Nephron (organoid): ENCODE measurements at regions not wholly inside any gene's neighbourhood (a gene's known extent, or its start where the extent isn't known, plus 50 kb on each side); places are given as distances from the start of the nearest gene placed in this dataset.
A peak's percentile ranks its signal among the peaks of the same experiment; 100 is the strongest.

Experiments
- H3K27ac Mint-ChIP-seq, 3 experiments: 2 replicates each; pipeline ENCODE4 v1.8.0; 2020; ENCODE audit warnings: mixed read lengths in 3 of 3, mild to moderate bottlenecking in 2 of 3, moderate library complexity in 1 of 3
- H3K27me3 Mint-ChIP-seq: 2 replicates; pipeline ENCODE4 v1.8.0; 2021; ENCODE audit warnings: low read depth, mild to moderate bottlenecking, moderate library complexity, mixed read lengths
- H3K36me3 Mint-ChIP-seq: 2 replicates; pipeline ENCODE4 v1.8.0; 2020; ENCODE audit warnings: low read depth, mixed read lengths
- H3K4me1 Mint-ChIP-seq: 2 replicates; pipeline ENCODE4 v1.8.0; 2020; ENCODE audit warnings: mixed read lengths
- H3K4me3 Mint-ChIP-seq, 3 experiments: 2 replicates each; pipeline ENCODE4 v1.8.0; 2020; ENCODE audit warnings: mild to moderate bottlenecking in 3 of 3, mixed read lengths in 3 of 3, moderate library complexity in 2 of 3
- H3K9me3 Mint-ChIP-seq: 2 replicates; pipeline ENCODE4 v1.8.0; 2020; ENCODE audit warnings: mixed read lengths
- TF ChIP-seq, protein P1 (sequence below), 3 experiments: fragments of 200-600 bp; sonication (generic); IDR thresholded peaks; one replicate each; pipeline ENCODE4 v1.5.0; 2021; ENCODE audit warnings: antibody characterized with exemption in 3 of 3; ENCODE audit not compliant: unreplicated experiment in 3 of 3

DNA sequence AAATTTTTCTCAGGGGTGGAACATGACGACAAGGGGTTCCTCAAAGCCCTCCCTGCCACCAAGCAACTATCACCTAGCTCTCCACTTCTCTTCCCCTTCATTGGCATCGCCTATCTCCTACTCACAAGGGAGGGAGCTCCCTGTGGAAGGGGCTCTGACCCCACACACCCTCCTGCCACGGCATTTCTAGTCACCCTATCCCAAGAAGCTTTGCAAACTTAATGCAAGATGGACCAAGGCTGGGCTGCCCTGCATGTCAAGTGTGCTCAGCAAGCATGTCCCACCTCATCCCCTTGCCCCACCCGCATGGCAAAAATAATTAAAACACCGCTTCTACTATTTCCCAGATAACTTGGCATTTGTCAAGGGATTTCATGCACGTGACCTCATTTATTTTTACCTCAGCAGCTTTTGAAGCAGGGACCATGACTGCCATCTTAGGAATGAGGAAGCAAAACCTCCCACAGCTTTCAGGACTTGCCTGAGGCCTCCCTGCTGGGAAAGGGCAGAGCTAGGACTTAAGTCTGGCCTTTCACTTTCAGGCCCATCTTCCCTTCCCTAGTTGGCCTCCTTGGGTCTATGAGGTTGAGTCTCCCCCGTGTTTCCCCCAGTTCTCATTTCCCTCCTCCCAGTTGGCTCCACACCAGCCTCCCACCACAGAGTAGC lies 161.3 kb downstream of the TSEN15 start:
- Mint-ChIP-seq H3K27ac (peak overlapping the region; percentile 89 to 92 (median 91)), H3K27me3 (peaks cover 10% of the 10 kb centered on the region), H3K4me1 (peaks cover 26% of the 10 kb centered on the region), H3K4me3 (no peak overlapping the region), H3K36me3 (no peaks in the 10 kb centered on the region), H3K9me3 (no peaks in the 10 kb centered on the region)
- TF ChIP-seq, protein P1, sequence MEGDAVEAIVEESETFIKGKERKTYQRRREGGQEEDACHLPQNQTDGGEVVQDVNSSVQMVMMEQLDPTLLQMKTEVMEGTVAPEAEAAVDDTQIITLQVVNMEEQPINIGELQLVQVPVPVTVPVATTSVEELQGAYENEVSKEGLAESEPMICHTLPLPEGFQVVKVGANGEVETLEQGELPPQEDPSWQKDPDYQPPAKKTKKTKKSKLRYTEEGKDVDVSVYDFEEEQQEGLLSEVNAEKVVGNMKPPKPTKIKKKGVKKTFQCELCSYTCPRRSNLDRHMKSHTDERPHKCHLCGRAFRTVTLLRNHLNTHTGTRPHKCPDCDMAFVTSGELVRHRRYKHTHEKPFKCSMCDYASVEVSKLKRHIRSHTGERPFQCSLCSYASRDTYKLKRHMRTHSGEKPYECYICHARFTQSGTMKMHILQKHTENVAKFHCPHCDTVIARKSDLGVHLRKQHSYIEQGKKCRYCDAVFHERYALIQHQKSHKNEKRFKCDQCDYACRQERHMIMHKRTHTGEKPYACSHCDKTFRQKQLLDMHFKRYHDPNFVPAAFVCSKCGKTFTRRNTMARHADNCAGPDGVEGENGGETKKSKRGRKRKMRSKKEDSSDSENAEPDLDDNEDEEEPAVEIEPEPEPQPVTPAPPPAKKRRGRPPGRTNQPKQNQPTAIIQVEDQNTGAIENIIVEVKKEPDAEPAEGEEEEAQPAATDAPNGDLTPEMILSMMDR (IDR thresholded peaks at IDR 0.05; ENCODE audit: unreplicated experiment in 3 of 3) = no peak

DNA sequence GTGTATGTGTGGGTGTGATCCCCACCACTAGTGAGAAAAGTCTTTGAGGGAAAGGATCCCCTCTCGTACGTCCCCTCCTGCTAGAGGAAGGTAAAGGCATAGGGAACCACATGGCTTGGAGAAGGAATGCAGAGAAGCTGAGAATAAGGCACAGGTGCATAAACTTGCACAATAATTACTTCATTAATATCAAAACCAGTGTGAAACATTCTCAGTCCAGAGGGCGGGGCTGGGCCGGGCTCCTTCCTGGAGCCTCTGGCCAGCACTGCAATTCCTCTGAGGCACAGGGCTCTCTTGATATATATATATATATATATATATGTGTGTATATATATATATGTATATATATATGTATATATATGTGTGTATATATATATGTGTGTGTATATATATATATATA lies 162.6 kb downstream of the TSEN15 start:
- H3K4me3 Mint-ChIP-seq = no peak overlapping the region
- TF ChIP-seq, protein P1 (IDR thresholded peaks at IDR 0.05; ENCODE audit: unreplicated experiment in 3 of 3) = no peak
- peaks cover 26% of the 10 kb centered on the region for H3K4me1 Mint-ChIP-seq
- H3K9me3 Mint-ChIP-seq = no peaks in the 10 kb centered on the region
- no peaks in the 10 kb centered on the region for H3K36me3 Mint-ChIP-seq
- H3K27ac Mint-ChIP-seq = peak overlapping the region in 2 of 3 experiments; percentile 80 to 91
- peaks cover 10% of the 10 kb centered on the region for H3K27me3 Mint-ChIP-seq

DNA sequence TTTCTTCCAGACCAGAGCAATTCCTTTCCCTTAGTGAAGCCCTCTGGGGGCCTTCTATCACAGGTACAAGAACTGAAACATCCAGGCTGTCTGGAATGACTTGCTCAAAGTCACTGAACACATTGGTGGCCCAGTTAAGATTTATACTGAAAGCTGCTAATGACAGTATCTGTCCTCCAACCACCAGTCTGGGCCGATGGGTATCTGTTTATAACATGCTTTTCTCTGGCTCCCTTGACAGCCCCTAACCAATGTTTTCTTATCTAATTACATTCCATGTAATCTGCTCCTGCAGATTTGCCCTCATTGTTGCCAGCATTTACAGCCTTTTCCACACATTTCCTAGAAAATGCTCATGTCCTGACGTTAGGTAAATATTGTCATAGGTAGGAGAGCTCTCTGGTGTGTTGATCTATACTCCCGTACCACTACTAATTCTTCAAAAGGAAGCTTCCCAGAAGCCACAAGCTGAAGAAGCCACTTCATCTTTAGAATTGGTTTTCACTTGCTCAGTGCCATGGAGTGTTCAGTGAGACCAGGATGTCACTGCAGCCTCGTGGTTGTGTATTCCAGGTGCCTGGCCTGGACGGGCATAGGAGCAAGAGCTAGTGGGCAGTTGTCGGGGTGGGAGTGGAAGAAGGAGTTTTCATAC lies 163.9 kb downstream of the TSEN15 start:
- Mint-ChIP-seq H3K36me3 (no peaks in the 10 kb centered on the region), H3K4me1 (peaks cover 20% of the 10 kb centered on the region), H3K27ac (peak overlapping the region in 2 of 3 experiments; percentile 53 to 66), H3K9me3 (no peaks in the 10 kb centered on the region), H3K4me3 (no peak overlapping the region), H3K27me3 (peaks cover 10% of the 10 kb centered on the region)
- TF ChIP-seq, protein P1 (IDR thresholded peaks at IDR 0.05; ENCODE audit: unreplicated experiment in 3 of 3) = no peak

DNA sequence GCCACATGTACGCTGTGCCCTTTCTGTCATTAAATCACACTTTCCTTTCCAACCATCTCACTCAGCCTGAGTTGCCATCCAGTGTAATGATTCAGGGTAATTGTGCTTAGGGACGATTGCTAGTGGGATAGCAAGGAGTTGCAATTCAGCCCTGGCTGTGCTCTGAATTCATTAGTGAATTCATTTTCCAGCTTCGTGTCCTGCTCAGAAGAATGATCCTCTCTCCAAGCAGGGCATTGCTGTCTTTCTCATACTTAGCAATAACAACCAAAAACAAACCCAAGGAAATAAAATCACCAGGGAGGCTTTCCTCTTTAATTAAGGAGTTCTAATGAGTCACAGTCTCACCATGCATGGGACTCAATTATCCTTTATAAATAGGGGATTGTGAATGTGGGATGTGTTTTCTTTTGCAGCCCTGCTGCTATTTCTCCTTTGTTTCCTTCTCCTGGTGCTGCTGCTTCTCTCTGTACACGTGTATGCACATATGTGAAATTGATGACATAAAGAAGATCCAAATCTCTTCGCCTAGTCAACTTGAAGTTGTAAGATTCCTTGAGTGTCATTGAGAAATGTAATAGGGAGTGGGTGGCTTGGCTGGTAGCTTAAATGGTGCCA lies 167.0 kb downstream of the TSEN15 start:
- Mint-ChIP-seq H3K4me1 (peaks cover 4% of the 10 kb centered on the region), H3K36me3 (no peaks in the 10 kb centered on the region), H3K9me3 (peaks cover 3% of the 10 kb centered on the region), H3K27ac (peak overlapping the region in 2 of 3 experiments; percentile 29 to 54), H3K27me3 (peaks cover 13% of the 10 kb centered on the region), H3K4me3 (no peak overlapping the region)
- TF ChIP-seq, protein P1 (IDR thresholded peaks at IDR 0.05; ENCODE audit: unreplicated experiment in 3 of 3) = no peak

DNA sequence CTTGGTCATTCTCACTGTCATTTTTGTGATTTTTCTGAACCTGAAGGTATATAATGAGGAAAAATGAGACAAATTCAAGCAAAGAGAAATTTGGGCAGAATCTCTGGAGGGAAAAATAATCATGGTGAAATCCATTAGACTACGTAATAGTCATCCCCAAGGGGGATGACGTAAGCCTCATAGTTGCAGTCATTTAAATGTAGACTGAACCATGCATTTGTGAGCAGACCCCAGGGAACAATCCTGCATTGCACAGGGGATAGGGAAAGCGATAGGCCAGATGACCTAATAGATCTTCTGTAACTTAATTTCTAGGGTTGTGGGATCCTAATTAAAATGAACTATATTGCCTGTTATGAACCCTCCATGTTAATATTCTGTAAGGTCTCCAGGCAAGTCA lies 167.4 kb upstream of the C1orf21 start:
- H3K27me3 Mint-ChIP-seq = peaks cover 18% of the 10 kb centered on the region

More for the DNA sequence above, 167.4 kb upstream of the C1orf21 start:
- TF ChIP-seq, protein P1 (IDR thresholded peaks at IDR 0.05; ENCODE audit: unreplicated experiment in 3 of 3) = no peak
- H3K4me1 Mint-ChIP-seq = peaks cover 4% of the 10 kb centered on the region
- H3K4me3 Mint-ChIP-seq = no peak overlapping the region
- H3K36me3 Mint-ChIP-seq = no peaks in the 10 kb centered on the region
- H3K27ac Mint-ChIP-seq = no peak overlapping the region
- H3K9me3 Mint-ChIP-seq = peaks cover 3% of the 10 kb centered on the region
